Thyroid gland (tissue), 4 donors: ENCODE measurements at regions not wholly inside any gene's neighbourhood (a gene's known extent, or its start where the extent isn't known, plus 50 kb on each side); places are given as distances from the start of the nearest gene placed in this dataset.

Experiments used
- POLR2A ChIP-seq, 2 donors: fragments of 450-650 bp; IDR thresholded peaks; one replicate each; pipeline ENCODE4 v1.6.1; 2017; ENCODE audit warnings: antibody characterized with exemption in 2 of 2, mild to moderate bottlenecking in 2 of 2, moderate library complexity in 1 of 2
- TF ChIP-seq, protein P1 (sequence below), 6 experiments: fragments of 200-600 bp in 3 of 6; fragments of 450-650 bp in 3 of 6; sonication (generic) in 3 of 6; IDR thresholded peaks; one replicate each; pipeline ENCODE4 v1.5.1; 2016 to 2019; ENCODE audit warnings: antibody characterized with exemption in 6 of 6, mild to moderate bottlenecking in 2 of 6, inconsistent platforms in 1 of 6, moderate library complexity in 1 of 6

DNA sequence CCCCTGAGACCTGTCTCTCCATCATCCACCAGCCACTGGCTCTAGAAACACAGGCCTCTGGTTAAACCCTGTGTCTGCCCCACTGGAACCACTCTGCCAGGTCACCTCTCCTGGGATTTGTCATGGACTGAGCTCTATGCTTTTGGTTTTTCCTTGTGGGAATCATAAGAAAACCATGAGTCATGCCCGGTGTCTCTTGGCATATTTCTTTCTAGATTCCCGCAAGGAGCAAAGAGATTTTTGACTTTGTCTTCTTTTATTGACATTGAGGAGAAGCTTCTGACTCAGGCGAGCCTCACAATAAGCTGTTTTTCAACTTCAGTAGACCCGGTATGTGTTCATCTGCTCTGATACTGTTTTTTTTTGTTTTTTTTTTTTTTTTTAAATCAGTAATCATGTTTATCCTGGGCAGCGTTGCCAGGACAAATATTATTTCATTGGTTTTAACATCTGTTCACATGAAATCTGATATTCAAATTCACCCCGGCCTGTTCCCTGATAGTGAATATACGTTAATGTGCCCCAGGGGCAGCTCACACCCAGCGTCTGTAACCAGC lies 207.1 kb downstream of the ACKR3 start:
- TF ChIP-seq, protein P1, sequence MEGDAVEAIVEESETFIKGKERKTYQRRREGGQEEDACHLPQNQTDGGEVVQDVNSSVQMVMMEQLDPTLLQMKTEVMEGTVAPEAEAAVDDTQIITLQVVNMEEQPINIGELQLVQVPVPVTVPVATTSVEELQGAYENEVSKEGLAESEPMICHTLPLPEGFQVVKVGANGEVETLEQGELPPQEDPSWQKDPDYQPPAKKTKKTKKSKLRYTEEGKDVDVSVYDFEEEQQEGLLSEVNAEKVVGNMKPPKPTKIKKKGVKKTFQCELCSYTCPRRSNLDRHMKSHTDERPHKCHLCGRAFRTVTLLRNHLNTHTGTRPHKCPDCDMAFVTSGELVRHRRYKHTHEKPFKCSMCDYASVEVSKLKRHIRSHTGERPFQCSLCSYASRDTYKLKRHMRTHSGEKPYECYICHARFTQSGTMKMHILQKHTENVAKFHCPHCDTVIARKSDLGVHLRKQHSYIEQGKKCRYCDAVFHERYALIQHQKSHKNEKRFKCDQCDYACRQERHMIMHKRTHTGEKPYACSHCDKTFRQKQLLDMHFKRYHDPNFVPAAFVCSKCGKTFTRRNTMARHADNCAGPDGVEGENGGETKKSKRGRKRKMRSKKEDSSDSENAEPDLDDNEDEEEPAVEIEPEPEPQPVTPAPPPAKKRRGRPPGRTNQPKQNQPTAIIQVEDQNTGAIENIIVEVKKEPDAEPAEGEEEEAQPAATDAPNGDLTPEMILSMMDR (IDR thresholded peaks at IDR 0.05): no peak
- no peak for TF ChIP-seq POLR2A (IDR thresholded peaks at IDR 0.05)
